ENCODE measurements at regions not wholly inside any gene's neighbourhood (a gene's known extent, or its start where the extent isn't known, plus 50 kb on each side); places are given as distances from the start of the nearest gene placed in this dataset.

DNA sequence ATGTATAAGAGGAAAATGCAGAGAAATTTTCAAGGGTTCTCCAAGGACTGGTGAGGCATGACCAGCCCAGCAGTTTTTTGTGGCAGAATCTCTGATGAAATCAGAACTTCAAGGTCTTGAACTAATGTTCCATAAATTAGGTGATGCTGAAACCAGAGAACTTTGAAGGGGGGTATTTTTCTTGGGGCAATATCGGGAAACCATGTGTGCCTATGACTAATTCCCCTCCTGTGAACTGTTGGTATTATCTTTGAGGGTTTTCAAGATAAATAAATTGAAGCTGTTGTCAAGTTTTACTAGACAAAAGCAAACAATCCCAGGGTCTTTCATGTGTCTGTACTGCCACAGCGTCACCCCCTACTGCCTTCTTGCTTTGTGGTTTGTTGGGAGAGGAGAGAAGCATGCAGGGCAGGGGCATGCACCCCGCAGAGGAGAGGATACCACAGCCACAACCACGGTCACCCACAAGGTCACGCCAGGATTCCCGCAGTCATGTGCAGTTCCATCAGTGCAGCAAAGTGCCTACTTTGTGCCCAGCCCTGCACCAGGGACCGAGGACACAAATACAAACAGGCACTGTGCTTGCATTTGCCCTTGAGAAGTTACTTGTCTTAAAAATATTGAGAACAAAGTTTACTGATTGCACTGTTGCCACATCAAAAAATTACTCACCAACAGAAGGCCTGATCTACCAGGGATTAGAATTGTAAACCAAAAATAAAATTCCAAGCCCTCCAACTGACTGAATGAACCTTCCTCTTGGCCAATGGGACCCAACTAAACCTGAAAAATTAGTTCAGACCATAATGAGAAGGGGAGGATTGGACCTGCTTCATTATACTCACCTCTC is 413.3 kb upstream of the TRIB2 start:
- DNase-seq (ENCODE audit: low read depth) = peak; percentile 77
- H3K4me3 ChIP-seq (ENCODE audit: low read depth, low read length) = no peak overlapping the region
- TF ChIP-seq, protein P1, sequence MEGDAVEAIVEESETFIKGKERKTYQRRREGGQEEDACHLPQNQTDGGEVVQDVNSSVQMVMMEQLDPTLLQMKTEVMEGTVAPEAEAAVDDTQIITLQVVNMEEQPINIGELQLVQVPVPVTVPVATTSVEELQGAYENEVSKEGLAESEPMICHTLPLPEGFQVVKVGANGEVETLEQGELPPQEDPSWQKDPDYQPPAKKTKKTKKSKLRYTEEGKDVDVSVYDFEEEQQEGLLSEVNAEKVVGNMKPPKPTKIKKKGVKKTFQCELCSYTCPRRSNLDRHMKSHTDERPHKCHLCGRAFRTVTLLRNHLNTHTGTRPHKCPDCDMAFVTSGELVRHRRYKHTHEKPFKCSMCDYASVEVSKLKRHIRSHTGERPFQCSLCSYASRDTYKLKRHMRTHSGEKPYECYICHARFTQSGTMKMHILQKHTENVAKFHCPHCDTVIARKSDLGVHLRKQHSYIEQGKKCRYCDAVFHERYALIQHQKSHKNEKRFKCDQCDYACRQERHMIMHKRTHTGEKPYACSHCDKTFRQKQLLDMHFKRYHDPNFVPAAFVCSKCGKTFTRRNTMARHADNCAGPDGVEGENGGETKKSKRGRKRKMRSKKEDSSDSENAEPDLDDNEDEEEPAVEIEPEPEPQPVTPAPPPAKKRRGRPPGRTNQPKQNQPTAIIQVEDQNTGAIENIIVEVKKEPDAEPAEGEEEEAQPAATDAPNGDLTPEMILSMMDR (IDR thresholded peaks at IDR 0.05; ENCODE audit: insufficient read depth, low read length) = no peak

DNA sequence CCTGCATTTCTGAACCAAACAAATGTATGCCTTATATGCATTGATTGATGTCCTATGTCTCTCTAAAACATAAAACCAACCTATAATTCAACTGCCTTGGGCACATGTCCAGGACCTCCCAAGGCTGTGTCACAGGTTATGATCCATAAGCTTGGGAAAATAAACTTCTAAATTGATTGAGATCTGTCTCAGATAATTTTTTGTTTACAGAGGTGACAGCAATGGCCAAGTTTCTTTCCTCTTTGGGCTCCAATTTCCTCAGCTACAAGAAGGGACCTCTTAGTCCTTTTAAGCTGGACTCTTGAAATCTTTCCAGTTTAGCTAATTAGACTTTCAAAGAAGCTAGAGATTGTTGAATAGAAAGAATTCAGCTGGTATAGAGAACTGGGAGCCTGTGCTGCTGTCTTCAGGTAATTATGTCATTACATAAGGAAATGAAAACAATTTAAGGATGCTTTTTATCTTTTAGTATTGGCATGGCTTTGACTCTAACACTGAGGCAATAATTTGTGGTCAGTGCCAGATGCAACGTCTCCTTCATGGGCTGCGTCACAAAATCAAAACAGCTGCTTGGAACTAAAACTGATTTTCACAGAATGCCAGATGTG is 412.1 kb upstream of the TRIB2 start:
- peak; percentile 71 for DNase-seq (ENCODE audit: low read depth)
- no peak overlapping the region for H3K4me3 ChIP-seq (ENCODE audit: low read depth, low read length)
- TF ChIP-seq, protein P1 (IDR thresholded peaks at IDR 0.05; ENCODE audit: insufficient read depth, low read length) = no peak

DNA sequence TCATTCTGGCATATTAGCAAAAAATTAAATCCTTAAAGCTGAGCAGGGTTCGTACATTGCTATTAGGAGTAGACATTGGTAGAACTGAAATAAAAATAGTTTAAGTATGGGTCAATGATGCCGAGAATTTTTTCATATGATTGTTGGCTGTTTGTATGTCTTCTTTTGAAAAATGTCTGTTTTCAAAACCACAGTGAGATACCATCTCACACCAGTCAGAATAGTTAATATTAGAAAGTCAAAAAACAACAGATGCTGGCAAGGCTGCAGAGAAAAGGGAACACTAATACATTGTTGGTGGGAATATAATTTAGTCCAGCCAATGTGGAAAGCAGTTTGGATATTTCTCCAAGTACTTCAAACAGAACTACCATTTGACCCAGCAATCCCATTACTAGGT is 410.8 kb upstream of the TRIB2 start:
- TF ChIP-seq, protein P1 (IDR thresholded peaks at IDR 0.05; ENCODE audit: insufficient read depth, low read length) = no peak
- DNase-seq (ENCODE audit: low read depth) = no peak
- H3K4me3 ChIP-seq (ENCODE audit: low read depth, low read length) = no peak overlapping the region

DNA sequence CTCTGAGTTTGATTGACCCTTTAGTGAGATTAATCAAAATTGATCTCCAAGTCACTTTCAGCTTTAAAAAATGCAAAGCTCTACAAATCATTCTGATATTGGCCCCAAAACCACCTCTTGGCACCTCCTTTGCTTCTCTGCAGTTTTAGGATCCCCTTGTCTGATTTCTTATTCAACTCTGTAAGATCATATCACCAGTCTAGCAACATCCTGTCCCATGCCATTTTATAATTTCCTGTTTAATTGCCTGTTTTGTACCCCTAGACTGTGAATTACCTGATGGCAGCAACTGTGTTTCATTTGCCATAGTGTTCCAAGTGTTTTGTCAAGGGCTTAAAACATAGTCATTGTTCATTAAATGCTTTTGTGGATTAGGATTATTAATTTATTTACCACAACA is 406.3 kb upstream of the TRIB2 start:
- DNase-seq (ENCODE audit: low read depth) = no peak
- TF ChIP-seq, protein P1 (IDR thresholded peaks at IDR 0.05; ENCODE audit: insufficient read depth, low read length) = no peak
- no peak overlapping the region for H3K4me3 ChIP-seq (ENCODE audit: low read depth, low read length)

DNA sequence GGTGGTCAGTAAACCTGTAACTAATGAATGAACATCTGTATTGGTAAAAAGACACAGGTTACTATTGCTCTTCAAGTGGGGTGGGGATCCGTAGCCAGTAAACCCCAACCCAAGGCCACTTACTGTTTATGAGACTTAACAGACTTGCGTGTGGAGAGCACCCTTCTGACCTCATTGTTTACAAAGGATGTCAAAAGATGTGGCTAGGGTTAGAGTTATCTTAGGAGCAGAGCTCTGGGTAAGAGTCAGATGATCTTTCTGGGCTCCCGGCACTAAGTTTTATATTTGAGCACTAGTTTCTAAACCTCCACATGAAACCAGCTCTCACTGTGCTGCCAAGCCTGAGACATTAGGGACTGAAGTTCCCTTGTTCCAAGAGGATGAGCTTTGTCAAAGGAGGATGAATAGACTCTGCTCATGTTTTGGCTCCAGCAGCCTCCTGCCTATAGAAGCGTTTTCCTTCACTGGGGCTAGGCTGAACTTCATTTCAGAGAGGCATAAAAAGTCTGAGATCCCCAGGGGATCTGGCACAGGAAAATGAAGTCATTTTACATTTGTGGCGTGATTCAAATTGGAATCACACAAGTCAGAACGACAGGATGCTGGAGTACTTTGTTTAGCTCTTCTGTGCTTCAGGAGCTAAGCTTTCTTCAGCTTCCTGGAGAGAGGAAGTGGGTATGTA is 403.1 kb upstream of the TRIB2 start:
- DNase-seq (ENCODE audit: low read depth) = no peak
- H3K4me3 ChIP-seq (ENCODE audit: low read depth, low read length) = no peak overlapping the region
- TF ChIP-seq, protein P1 (IDR thresholded peaks at IDR 0.05; ENCODE audit: insufficient read depth, low read length) = no peak

DNA sequence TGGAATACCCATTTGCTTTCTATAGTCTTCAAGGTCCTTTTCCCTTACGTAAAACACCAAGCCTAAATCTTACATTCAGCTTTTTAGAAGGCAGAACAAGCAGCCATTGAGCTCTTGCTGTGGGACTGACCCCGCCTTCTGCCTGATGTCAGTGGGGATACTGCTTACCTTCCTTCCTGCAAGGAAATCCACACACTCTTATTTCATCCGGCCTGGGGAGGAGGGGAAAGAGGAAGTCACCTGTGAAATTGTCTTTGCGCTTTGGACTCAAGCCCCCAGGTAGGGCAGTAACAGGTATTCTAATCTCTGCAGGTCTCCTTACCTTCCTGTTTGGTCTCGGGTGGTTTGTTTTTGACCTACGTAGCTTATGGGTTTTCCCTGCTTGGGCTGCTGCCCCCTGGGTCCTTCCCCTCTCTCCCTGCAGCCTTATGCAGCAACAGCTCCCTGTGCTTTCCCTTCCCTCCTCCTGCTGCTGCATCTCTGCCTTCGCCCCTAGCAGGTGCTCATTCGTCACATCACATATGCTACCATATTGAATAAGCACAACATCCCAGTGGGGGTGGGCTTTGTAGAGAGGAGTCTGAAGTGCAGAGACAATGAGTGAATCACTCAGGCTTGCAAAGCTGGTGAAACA is 402.5 kb upstream of the TRIB2 start:
- DNase-seq (ENCODE audit: low read depth) = no peak
- TF ChIP-seq, protein P1 (IDR thresholded peaks at IDR 0.05; ENCODE audit: insufficient read depth, low read length) = no peak
- no peak overlapping the region for H3K4me3 ChIP-seq (ENCODE audit: low read depth, low read length)
